Testis (tissue), 2 donors: ENCODE measurements at regions not wholly inside any gene's neighbourhood (a gene's known extent, or its start where the extent isn't known, plus 50 kb on each side); places are given as distances from the start of the nearest gene placed in this dataset.

Experiments used
- POLR2A ChIP-seq: fragments of 450-650 bp; IDR thresholded peaks from one replicate; pipeline ENCODE4 v1.6.1; 2017; ENCODE audit warnings: antibody characterized with exemption, mild to moderate bottlenecking, moderate library complexity
- TF ChIP-seq, protein P1 (sequence below), 3 experiments: fragments of 450-650 bp in 2 of 3; fragments of 200-600 bp in 1 of 3; sonication (generic) in 1 of 3; IDR thresholded peaks; one replicate each; pipeline ENCODE4 v1.5.1; 2016 to 2019; ENCODE audit warnings: antibody characterized with exemption in 3 of 3, mild to moderate bottlenecking in 2 of 3, moderate library complexity in 1 of 3

GRCh38 chr6:121641158-121641557, 205.7 kb downstream of the GJA1 start:
- TF ChIP-seq, protein P1, sequence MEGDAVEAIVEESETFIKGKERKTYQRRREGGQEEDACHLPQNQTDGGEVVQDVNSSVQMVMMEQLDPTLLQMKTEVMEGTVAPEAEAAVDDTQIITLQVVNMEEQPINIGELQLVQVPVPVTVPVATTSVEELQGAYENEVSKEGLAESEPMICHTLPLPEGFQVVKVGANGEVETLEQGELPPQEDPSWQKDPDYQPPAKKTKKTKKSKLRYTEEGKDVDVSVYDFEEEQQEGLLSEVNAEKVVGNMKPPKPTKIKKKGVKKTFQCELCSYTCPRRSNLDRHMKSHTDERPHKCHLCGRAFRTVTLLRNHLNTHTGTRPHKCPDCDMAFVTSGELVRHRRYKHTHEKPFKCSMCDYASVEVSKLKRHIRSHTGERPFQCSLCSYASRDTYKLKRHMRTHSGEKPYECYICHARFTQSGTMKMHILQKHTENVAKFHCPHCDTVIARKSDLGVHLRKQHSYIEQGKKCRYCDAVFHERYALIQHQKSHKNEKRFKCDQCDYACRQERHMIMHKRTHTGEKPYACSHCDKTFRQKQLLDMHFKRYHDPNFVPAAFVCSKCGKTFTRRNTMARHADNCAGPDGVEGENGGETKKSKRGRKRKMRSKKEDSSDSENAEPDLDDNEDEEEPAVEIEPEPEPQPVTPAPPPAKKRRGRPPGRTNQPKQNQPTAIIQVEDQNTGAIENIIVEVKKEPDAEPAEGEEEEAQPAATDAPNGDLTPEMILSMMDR (IDR thresholded peaks at IDR 0.05): no peak
- TF ChIP-seq POLR2A: no peak
